Activated CD4-positive, alpha-beta T cell treated with anti-CD3 and anti-CD28 coated beads, Interleukin-10, Interleukin-2, amounts not matched to agents 100 ng/mL and 50 ng/mL, durations not matched to agents 16 hours and 8 hours (primary cell): ENCODE measurements at regions not wholly inside any gene's neighbourhood (a gene's known extent, or its start where the extent isn't known, plus 50 kb on each side); places are given as distances from the start of the nearest gene placed in this dataset.

Source experiments
- DNase-seq: peaks from one replicate; pipeline ENCODE4 v3.0.0-alpha.2; 2020

- DNase-seq: no peak
Measured at GRCh38 chr18:1884623-1885022, 686.7 kb downstream of the METTL4 start.

DNA sequence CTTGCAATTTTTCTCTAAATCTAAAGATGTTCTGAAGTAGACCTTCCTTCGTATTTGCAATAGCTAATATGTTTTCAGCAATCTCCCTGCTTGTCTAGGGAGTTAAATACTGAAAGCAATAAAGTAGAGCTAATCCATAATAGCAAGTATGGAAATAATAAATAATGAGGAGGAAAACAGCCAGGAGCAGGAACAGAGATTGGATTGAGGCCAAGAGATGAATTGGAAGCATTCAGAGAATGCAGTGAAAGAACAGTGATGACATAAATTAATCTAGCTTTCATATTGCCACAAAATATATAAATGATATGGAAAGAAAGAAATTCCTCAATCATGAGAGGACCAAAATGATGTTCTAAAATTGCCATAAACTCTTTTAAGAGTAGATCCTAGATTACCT lies 679.7 kb downstream of the METTL4 start:
- no peak for DNase-seq

DNA sequence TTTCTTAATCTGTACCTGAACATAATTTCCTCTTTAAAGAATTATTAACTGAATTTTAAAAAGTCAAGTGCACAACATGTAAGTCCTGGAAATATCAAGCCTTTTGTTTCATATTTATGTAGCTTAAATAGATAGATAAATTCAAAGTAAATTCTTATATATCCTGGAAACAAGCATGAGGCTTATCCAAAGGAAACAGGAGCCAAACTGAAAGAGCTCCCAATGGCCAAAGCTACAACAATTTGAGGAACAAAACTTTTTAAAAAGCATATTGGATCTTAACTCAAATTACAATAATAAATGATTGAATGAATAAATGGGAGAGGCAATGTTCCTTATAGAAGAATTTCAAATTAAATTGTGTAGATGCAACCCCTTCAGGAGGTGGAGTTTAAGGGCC lies 679.1 kb downstream of the METTL4 start:
- no peak for DNase-seq

DNA sequence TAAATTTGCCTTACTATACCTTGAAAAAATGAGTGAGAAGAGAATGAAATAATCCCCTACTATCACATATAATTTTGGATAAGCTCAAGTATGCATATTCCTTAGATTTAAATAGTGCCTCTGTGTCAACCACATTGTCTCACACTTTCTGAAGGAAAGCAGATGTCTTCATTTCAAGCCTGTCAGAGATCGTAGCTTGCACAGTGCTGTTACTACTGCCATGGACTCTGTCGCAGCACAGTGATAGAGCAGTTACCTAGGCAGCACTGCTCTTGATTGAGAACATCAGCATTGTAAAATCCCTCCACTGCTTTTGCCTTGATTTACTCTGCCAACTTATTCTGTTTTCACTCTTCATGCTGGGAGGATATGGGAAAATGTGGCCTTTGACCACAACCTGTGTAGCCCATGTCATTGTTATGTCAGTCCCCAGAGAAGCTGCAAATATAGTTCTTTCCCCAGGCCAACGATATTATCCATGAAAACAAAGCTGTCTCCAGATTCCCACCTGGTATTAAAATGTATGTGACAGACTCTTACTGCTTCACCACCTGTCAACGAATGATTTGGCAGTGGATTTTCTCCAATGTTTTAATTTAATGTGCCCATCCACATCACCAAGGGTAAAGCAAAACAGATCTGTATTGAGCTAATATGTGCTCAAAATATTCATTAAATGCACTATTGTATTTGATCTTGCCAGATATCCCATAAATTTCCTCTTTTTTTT lies 675.7 kb downstream of the METTL4 start:
- no peak for DNase-seq

GRCh38 chr18:1906421-1906820 lies 664.9 kb downstream of the METTL4 start:
- no peak for DNase-seq

GRCh38 chr18:1907470-1908206 lies 663.7 kb downstream of the METTL4 start:
- DNase-seq: no peak

GRCh38 chr18:1914489-1914888 lies 656.8 kb downstream of the METTL4 start:
- no peak for DNase-seq

DNA sequence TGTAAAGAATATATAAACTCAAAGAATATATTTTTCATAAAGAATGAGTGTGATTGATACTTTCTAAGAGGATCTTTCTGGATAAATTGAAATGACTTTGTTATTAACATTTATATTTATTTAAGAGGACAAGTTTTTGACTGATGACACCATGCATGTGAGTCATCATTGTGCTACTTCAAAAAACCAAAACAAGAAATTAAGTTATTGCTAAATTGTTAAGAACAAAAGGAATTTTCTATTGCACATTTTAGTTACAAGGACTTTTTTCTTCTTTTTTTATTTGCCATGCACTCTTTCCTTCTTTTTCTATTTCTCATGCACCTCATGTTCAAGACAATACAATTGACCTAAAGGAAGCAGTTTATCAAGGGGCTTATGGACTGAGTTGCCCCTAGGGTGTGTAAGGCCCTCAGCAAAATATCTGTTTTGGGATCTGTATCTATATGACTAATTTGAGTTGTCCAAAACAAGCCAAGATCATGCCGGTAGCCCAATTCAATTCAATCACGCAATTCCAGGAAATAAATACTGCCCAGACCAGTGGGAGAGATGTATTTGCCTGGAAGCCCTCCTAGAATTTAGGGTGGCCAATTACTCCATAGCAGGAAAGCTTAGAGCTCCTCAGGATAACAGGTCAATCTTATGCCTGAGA lies 654.3 kb downstream of the METTL4 start:
- no peak for DNase-seq

DNA sequence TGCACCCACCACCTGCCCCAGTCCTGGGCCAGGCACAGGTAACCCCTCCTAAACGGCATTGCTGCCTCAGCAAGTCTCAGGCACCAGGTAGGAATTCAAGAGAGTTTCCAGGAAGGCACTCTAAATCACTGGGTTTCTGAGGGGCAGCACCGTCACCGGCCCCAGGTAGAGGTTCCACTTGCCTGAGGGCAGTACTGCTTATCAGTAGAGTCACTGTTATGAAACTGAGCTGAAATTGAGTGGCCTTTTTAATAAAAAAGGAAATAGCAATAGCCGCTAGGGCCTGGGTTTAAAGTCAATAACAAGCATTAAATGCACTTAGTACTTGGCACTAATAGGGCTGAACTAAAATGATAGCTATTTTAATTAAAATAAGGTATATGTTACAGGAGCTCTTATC lies 653.7 kb downstream of the METTL4 start:
- no peak for DNase-seq

DNA sequence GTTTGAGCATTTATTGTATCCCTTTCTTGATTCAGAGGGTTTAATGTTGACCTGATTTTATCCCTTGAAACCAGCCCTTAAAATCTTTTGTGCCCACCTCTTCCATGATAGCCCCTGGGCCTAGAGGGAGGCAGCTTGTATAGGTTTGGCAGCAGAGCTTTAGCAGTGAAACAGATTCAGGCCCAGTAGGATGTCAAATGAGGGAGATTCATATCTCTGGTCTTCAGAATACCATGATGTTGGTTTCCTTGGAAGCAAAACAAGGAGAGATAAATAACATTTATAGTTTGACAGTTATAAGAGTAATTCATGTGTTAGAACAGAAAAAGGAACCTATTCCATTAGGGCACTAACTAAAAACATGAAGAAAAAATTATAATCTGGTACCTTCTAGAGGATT lies 649.2 kb downstream of the METTL4 start:
- DNase-seq: no peak

DNA sequence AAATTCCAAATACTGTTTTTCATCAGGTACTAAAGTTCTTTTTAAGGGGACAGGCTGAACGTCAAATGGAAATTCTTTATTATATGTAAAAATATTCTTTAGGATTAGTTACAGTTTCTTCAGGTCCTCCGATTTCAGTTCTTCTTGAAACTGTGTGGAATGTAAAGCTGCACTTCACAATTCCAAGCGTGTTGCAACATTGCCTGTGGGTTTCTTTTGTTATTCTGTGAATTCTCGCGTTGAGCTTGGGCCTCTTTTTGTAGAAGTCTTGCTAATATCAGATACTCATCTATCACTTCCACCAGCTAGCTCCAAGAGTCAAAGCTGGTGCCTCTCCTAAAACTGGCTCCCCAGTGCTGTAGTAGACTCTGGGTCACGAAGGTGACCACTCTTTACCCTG lies 642.6 kb downstream of the METTL4 start:
- DNase-seq: no peak

DNA sequence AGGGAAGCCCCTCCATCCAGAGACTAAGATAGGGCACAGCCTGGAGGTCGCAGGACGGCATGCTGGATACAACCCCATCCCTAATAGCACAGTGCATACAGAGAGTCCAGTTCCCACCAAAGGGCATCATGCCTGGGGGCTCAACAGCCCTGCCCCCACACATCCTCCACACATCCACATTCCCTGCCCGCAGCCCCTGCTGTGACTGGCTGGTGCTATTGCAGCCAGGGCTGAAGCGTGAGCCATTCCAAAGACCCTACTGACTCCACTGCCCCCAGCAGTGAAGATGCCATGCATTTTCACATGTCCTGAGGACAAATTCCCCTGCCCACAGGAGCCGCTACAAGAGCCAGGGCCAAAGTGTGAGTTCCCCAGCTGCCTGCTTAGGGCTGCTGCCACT lies 641.6 kb downstream of the METTL4 start:
- no peak for DNase-seq

DNA sequence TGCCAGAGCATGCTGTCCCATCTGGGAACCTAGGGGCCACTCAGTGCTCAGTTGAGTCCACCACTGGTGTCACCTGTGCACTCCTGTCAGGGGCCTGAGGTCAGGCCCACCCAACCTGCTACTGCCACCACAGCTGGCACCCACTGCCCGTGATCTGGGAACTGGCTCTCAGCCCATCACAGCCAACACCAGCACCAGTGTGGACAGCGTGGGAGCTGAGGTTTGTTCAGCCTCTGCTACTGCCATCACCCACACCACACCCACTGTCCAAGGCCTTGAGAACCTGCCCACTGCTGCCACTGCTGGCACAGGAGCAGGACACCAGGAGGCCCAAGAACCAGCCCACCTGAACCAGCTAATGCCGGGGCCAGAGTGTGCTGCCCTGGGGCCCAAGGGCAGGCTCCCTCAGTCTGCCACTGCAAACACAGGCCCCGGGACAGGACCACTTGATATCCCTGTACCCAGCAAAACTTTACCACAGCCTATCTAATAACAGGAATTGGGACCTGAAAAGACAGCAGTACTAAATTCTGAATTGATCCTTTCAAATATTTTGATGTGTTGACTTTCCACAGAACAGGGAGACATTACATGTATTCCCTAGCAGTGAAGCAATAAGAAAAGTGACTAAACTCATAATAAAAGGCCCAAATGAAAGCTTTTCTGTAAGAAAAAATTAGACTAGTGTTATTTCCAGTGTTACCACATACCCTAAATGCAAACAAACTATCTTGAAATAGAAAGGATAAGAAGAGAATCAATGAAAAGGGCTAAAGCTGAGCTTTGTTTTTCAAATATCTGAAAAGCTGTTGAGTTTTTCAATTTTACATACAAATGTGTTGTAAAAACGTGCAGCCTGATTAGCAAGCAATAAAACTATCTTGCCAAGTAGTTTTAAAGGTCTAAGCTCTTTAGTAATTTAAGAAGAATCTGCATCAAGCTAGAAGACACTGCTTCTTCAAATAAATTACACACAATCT lies 640.7 kb downstream of the METTL4 start:
- no peak for DNase-seq

DNA sequence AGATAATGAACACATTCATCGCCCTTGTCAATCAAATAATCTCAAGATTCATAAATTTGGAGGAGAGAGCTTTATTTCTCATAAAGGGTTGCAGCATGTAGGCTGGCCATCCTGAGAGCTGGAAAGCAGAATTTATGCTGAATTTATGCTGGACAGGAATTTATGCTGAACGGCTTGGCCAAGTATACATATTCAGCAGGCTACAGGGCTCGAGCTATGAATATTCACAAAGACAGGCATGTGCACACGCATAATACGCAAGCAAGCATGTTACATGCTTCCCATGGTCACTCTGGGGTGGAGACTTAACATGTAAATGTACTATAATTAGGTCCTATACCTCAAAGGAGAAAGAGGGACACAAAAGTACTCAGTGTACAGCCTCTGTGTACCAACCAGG lies 618.8 kb downstream of the METTL4 start:
- no peak for DNase-seq

DNA sequence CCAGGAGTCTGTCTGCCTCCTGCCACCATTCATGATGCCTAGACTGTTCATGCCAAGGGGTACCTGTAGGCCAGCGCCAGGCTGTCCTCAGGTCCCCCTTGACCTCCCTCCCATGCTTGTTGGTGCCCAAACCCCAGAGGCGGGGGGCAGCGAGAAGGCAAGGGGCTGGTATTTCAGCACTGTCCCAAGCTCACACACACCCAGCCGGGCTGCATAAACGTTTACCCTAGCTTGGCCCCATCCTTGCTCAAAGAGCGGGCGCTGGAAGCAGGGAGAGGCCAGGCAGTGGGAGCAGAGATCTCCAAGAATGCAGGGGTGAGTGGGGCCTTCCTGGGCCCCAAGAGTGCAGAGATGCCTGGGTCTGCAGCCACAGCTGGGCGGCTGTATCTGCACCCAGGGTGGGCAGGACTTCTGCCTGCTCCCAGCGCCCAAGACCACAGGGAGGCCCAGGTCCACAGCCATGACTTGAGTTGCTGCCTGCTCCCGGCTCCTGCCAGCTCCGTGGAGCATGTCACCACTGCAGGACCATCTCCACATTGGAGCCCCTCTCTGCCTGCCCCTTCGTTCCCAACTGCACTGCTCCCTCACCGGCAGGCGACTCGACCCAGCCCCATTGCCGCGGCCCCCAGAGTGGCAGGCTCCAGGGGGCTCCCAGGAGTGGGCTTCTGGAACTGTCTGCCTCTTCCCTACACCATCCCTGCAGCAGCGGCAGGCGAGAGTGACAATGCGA lies 616.6 kb downstream of the METTL4 start:
- DNase-seq: no peak

- no peak for DNase-seq
Measured at GRCh38 chr18:1958798-1959197, 612.5 kb downstream of the METTL4 start.

- DNase-seq: no peak
Measured at GRCh38 chr18:1965016-1965415, 606.3 kb downstream of the METTL4 start.

- DNase-seq: no peak
Measured at GRCh38 chr18:1965541-1965940, 605.8 kb downstream of the METTL4 start.

GRCh38 chr18:1968801-1969498 lies 602.4 kb downstream of the METTL4 start:
- DNase-seq: no peak

DNA sequence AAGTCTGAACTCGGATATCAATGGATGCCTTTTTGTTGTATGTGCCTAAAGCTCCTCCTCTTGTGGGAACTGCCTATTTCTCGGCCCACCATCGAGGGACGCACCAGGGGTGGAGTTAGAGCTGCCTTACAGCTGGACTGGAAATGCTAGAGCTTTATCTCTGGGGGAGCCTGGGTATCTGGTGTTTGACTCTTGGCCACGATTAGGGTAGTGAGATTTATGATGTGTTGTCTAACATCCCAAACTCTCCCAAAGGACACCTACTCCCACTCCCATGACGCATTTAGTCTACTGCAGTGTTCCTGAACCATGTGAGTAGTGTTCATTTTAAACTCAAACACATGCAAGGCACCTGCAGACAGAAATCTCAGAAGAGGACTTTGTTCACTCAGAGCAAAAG lies 594.8 kb downstream of the METTL4 start:
- DNase-seq: no peak

GRCh38 chr18:1982056-1982455 lies 589.2 kb downstream of the METTL4 start:
- DNase-seq: no peak
